VCaP (cell line): ENCODE measurements at regions not wholly inside any gene's neighbourhood (a gene's known extent, or its start where the extent isn't known, plus 50 kb on each side); places are given as distances from the start of the nearest gene placed in this dataset.
A peak's percentile ranks its signal among the peaks of the same experiment; 100 is the strongest.

Experiments used
- H3K27ac ChIP-seq: fragments of 450-650 bp; 2 replicates; pipeline ENCODE4 v1.5.1; 2017
- TF ChIP-seq, protein P1 (sequence below): fragments of 450-650 bp; conservative IDR thresholded peaks from 2 replicates; pipeline ENCODE4 v1.5.1; 2017; ENCODE audit warnings: mild to moderate bottlenecking, moderate library complexity

GRCh38 chr6:91464718-91465117, 877.8 kb upstream of the MAP3K7 start:
- H3K27ac ChIP-seq, result peak overlapping the region; percentile 33
- TF ChIP-seq, protein P1, sequence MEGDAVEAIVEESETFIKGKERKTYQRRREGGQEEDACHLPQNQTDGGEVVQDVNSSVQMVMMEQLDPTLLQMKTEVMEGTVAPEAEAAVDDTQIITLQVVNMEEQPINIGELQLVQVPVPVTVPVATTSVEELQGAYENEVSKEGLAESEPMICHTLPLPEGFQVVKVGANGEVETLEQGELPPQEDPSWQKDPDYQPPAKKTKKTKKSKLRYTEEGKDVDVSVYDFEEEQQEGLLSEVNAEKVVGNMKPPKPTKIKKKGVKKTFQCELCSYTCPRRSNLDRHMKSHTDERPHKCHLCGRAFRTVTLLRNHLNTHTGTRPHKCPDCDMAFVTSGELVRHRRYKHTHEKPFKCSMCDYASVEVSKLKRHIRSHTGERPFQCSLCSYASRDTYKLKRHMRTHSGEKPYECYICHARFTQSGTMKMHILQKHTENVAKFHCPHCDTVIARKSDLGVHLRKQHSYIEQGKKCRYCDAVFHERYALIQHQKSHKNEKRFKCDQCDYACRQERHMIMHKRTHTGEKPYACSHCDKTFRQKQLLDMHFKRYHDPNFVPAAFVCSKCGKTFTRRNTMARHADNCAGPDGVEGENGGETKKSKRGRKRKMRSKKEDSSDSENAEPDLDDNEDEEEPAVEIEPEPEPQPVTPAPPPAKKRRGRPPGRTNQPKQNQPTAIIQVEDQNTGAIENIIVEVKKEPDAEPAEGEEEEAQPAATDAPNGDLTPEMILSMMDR, result no peak

GRCh38 chr6:91464201-91464600, 877.3 kb upstream of the MAP3K7 start:
- TF ChIP-seq, protein P1, result no peak
- peak overlapping the region; percentile 33 for H3K27ac ChIP-seq

GRCh38 chr6:91462241-91462640, 875.4 kb upstream of the MAP3K7 start:
- H3K27ac ChIP-seq, result no peak overlapping the region; the same call in 1 of the 2 replicates
- TF ChIP-seq, protein P1, result no peak

- TF ChIP-seq, protein P1, result no peak
- H3K27ac ChIP-seq, result peak overlapping the region; percentile 86
Observed at GRCh38 chr6:91453224-91453878, 866.5 kb upstream of the MAP3K7 start.

- no peak overlapping the region for H3K27ac ChIP-seq
- TF ChIP-seq, protein P1, result no peak
Observed at GRCh38 chr6:91449539-91449938, 862.7 kb upstream of the MAP3K7 start.

- TF ChIP-seq, protein P1, result no peak
- H3K27ac ChIP-seq, result no peak overlapping the region
Observed at GRCh38 chr6:91447530-91448254, 860.8 kb upstream of the MAP3K7 start.

- H3K27ac ChIP-seq, result peak overlapping the region; percentile 66
- TF ChIP-seq, protein P1, result no peak
Observed at GRCh38 chr6:91447081-91447480, 860.2 kb upstream of the MAP3K7 start.
